GM12878 (cell line): ENCODE measurements at regions not wholly inside any gene's neighbourhood (a gene's known extent, or its start where the extent isn't known, plus 50 kb on each side); places are given as distances from the start of the nearest gene placed in this dataset.

ENCODE experiments used
- ATAC-seq: fragments of 200-7000 bp; cut with Tn5 transposase; 3 replicates; pipeline ENCODE4 v1.9.1; 2020; ENCODE audit warnings: mild to moderate bottlenecking, moderate library complexity
- BruUV-seq: library from RNA; stranded (reverse); fragments of 400-500 nt; replicated peaks from 2 replicates; lab custom pipeline; 2021; lab: Mats Ljungman, UMichigan
- CTCF ChIA-PET: fragments of 300-600 bp; sonication (Branson Sonifier 250); formaldehyde crosslinking; extraction: SDS; loops from one replicate; lab custom pipeline; 2021; ENCODE audit warnings: inconsistent platforms; lab: Yijun Ruan, JAX
- POLR2A ChIA-PET: fragments of 350-600 bp; formaldehyde crosslinking; extraction: SDS; loops from one replicate; lab custom pipeline; 2021; ENCODE audit warnings: inconsistent platforms; lab: Charles Lee
- RAD21 ChIA-PET: fragments of 300-600 bp; sonication (Branson Sonifier 250); formaldehyde crosslinking; loops from one replicate; lab custom pipeline; 2023; ENCODE audit warnings: antibody characterized with exemption; ENCODE audit not compliant: unreplicated experiment; lab: Charles Lee
- SMC1A ChIA-PET: fragments of 300-600 bp; sonication (Branson Sonifier 250); formaldehyde crosslinking; loops from one replicate; lab custom pipeline; 2023; ENCODE audit not compliant: unreplicated experiment, uncharacterized antibody; lab: Charles Lee
- DNase-seq: peaks from one replicate; pipeline ENCODE4 v3.0.0-alpha.2; 2011; ENCODE audit warnings: low read depth, low spot score
- FAIRE-seq: peaks from 3 replicates; lab custom pipeline; 2011; peaks lifted over from hg19 to GRCh38; lab: Jason Lieb, UNC
- H2AFZ ChIP-seq: 2 replicates; pipeline ENCODE4 v1.6.0; 2011; ENCODE audit warnings: low read depth, low read length, control low read depth; ENCODE audit not compliant: control insufficient read depth
- H3K27ac ChIP-seq: 2 replicates; pipeline ENCODE4 v1.5.1; 2011; ENCODE audit warnings: control low read depth; ENCODE audit not compliant: control insufficient read depth, insufficient read depth
- H3K27me3 ChIP-seq, 2 experiments: replicated peaks in 1 of 2; 2 replicates each; pipeline versions ENCODE4 v1.6.0 to v1.6.1; 2011; ENCODE audit warnings: low read length in 1 of 2; ENCODE audit not compliant: control insufficient read depth in 2 of 2, insufficient read depth in 2 of 2
- H3K36me3 ChIP-seq, 2 experiments: 2 replicates each; pipeline ENCODE4 v1.5.1; 2011; ENCODE audit warnings: low read length in 1 of 2; ENCODE audit not compliant: control insufficient read depth in 2 of 2, insufficient read depth in 2 of 2
- H3K4me1 ChIP-seq: 2 replicates; pipeline ENCODE4 v1.6.1; 2011; ENCODE audit warnings: mild to moderate bottlenecking, low read length, moderate library complexity, mixed read lengths; ENCODE audit not compliant: control insufficient read depth, insufficient read depth
- H3K4me2 ChIP-seq: 2 replicates; pipeline ENCODE4 v1.6.0; 2011; ENCODE audit warnings: control low read depth; ENCODE audit not compliant: control insufficient read depth, insufficient read depth
- H3K4me3 ChIP-seq: fragments of 200-600 bp; sonication (generic); 2 replicates; pipeline ENCODE4 v1.5.1; 2016
- H3K79me2 ChIP-seq: 2 replicates; pipeline ENCODE4 v1.6.0; 2011; ENCODE audit warnings: low read length; ENCODE audit not compliant: control insufficient read depth, insufficient read depth
- H3K9ac ChIP-seq: 2 replicates; pipeline ENCODE4 v1.8.0; 2011; ENCODE audit warnings: low read length, control low read depth, mixed read lengths; ENCODE audit not compliant: control insufficient read depth, insufficient read depth
- H3K9me3 ChIP-seq: replicated peaks from 3 replicates; pipeline ENCODE4 v1.5.1; 2011; ENCODE audit warnings: mild to moderate bottlenecking, low read length; ENCODE audit not compliant: control insufficient read depth, insufficient read depth
- H4K20me1 ChIP-seq: 2 replicates; pipeline ENCODE4 v1.6.0; 2011; ENCODE audit not compliant: control insufficient read depth, insufficient read depth
- HDAC6 ChIP-seq: fragments of 200-600 bp; sonication (generic); IDR thresholded peaks from one replicate; pipeline ENCODE4 v1.8.0; 2017; ENCODE audit warnings: antibody characterized with exemption; ENCODE audit not compliant: unreplicated experiment
- MEF2B ChIP-seq: fragments of 450-650 bp; IDR thresholded peaks from 2 replicates; pipeline ENCODE4 v1.6.1; 2018; ENCODE audit warnings: mild to moderate bottlenecking, moderate library complexity; ENCODE audit not compliant: partially characterized antibody, poor library complexity, severe bottlenecking
- MYC ChIP-seq: IDR thresholded peaks from 2 replicates; pipeline ENCODE4 v1.6.1; 2011; ENCODE audit warnings: mild to moderate bottlenecking, low read length, moderate library complexity, inconsistent platforms; ENCODE audit not compliant: insufficient read depth, insufficient replicate concordance, insufficient read length, severe bottlenecking
- PAX8 ChIP-seq: fragments of 450-650 bp; IDR thresholded peaks from 2 replicates; pipeline ENCODE4 v1.6.1; 2017; ENCODE audit warnings: mild to moderate bottlenecking, moderate library complexity
- RUNX3 ChIP-seq: IDR thresholded peaks from 2 replicates; pipeline ENCODE4 v1.6.1; 2012; ENCODE audit warnings: low read length, inconsistent platforms
- SMARCA5 ChIP-seq: fragments of 450-650 bp; IDR thresholded peaks from 2 replicates; pipeline ENCODE4 v1.6.1; 2017; ENCODE audit warnings: mild to moderate bottlenecking
- WGBS: methylation state at CpG from one replicate; pipeline ENCODE4 v1.1.6; 2016; ENCODE audit warnings: low lambda C conversion rate; ENCODE audit not compliant: insufficient replicate concordance, insufficient coverage; ENCODE audit errors: missing lambda C conversion rate; 5-methylcytosine and 5-hydroxymethylcytosine counted together
- in situ Hi-C: fragments of 300-500 bp; cut with MboI; formaldehyde crosslinking; loops from 9 replicates; pipeline ENCODE4 v1.14.3; 2018; ENCODE audit warnings: mixed read lengths
- intact Hi-C: fragments of 100-400 bp; cut with micrococcal nuclease; formaldehyde crosslinking; loops from one replicate; pipeline ENCODE4 v1.14.2; 2022; ENCODE audit not compliant: unreplicated experiment
- TF ChIP-seq, protein P1 (sequence below): IDR thresholded peaks from 2 replicates; pipeline ENCODE4 v1.6.1; 2011; ENCODE audit warnings: low read depth, mild to moderate bottlenecking, low read length, moderate library complexity, borderline replicate concordance; ENCODE audit errors: extremely low read depth
- TF ChIP-seq, protein P2 (sequence below): fragments of 450-650 bp; IDR thresholded peaks from 2 replicates; pipeline ENCODE4 v1.6.1; 2017; ENCODE audit warnings: mild to moderate bottlenecking, moderate library complexity

DNA sequence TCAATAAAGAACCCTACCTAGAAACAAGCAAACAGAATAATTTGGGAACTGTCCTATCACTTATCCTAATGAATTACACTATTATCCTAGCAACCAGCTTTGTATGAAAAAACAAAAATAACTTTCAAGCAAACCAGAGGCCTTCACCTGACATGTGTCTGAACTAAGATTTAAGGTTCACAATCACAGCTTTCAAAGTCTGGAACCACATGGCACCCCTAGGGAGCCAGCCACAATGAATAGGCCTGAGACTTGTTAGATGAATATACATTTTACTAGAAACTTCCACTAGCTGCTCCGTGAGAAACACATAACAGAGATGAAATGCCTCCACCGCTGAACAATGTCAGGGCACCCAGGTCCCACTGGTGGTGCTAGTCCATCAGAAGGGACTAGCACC, 65.8 kb upstream of the CYP2D6 start:
- intact Hi-C loops: no loop called here
- POLR2A ChIA-PET: interaction anchor here (0.6 to 2.1 kb wide), 5 partner anchors 8 to 246 kb away, joined by 3 to 8 read pairs (median 3); no protein-coding TSS in a partner anchor

More for the DNA sequence above, 65.8 kb upstream of the CYP2D6 start:
- WGBS: 74% methylated on average over 2 of the region's 2 CpGs
- H2AFZ ChIP-seq: no peak overlapping the region
- H3K4me3 ChIP-seq: no peak overlapping the region
- FAIRE-seq (no peak), ATAC-seq (no peak), DNase-seq (no peak)
- RAD21 ChIA-PET: interaction anchor here (0.6 to 1.9 kb wide), 3 partner anchors 17 to 57 kb away, joined by 3 to 4 read pairs (median 3); no protein-coding TSS in a partner anchor
- no peaks in the 10 kb centered on the region for H3K9me3 ChIP-seq
- no peaks in the 10 kb centered on the region for H3K27me3 ChIP-seq
- TF ChIP-seq, protein P1, sequence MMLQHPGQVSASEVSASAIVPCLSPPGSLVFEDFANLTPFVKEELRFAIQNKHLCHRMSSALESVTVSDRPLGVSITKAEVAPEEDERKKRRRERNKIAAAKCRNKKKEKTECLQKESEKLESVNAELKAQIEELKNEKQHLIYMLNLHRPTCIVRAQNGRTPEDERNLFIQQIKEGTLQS: no peak
- TF ChIP-seq MEF2B (peak; percentile 43), PAX8 (no peak), MYC (no peak), RUNX3 (no peak), SMARCA5 (no peak), HDAC6 (no peak)
- TF ChIP-seq, protein P2, sequence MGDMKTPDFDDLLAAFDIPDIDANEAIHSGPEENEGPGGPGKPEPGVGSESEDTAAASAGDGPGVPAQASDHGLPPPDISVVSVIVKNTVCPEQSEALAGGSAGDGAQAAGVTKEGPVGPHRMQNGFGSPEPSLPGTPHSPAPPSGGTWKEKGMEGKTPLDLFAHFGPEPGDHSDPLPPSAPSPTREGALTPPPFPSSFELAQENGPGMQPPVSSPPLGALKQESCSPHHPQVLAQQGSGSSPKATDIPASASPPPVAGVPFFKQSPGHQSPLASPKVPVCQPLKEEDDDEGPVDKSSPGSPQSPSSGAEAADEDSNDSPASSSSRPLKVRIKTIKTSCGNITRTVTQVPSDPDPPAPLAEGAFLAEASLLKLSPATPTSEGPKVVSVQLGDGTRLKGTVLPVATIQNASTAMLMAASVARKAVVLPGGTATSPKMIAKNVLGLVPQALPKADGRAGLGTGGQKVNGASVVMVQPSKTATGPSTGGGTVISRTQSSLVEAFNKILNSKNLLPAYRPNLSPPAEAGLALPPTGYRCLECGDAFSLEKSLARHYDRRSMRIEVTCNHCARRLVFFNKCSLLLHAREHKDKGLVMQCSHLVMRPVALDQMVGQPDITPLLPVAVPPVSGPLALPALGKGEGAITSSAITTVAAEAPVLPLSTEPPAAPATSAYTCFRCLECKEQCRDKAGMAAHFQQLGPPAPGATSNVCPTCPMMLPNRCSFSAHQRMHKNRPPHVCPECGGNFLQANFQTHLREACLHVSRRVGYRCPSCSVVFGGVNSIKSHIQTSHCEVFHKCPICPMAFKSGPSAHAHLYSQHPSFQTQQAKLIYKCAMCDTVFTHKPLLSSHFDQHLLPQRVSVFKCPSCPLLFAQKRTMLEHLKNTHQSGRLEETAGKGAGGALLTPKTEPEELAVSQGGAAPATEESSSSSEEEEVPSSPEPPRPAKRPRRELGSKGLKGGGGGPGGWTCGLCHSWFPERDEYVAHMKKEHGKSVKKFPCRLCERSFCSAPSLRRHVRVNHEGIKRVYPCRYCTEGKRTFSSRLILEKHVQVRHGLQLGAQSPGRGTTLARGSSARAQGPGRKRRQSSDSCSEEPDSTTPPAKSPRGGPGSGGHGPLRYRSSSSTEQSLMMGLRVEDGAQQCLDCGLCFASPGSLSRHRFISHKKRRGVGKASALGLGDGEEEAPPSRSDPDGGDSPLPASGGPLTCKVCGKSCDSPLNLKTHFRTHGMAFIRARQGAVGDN: peak; percentile 54; the same call in 1 of the 2 replicates
- H4K20me1 ChIP-seq: no peaks in the 10 kb centered on the region
- peaks cover 3% of the 10 kb centered on the region; the same call in 1 of the 2 replicates for H3K4me1 ChIP-seq
- SMC1A ChIA-PET: interaction anchor here (0.6 to 4.7 kb wide), 5 partner anchors 9 to 39 kb away, joined by 3 to 34 read pairs (median 5); no protein-coding TSS in a partner anchor
- in situ Hi-C loops: no loop called here
- peaks cover 50% of the 10 kb centered on the region for H3K79me2 ChIP-seq
- H3K36me3 ChIP-seq: peaks cover 0 to 4% of the 10 kb centered on the region in 2 experiments; a peak in 2 of 4 replicates
- no peak overlapping the region for H3K27ac ChIP-seq
- H3K9ac ChIP-seq: no peak overlapping the region
- H3K4me2 ChIP-seq: no peak overlapping the region
- CTCF ChIA-PET: interaction anchor here (1.1 to 1.5 kb wide), 4 partner anchors 7 to 27 kb away, joined by 3 to 5 read pairs (median 4); no protein-coding TSS in a partner anchor
- BruUV-seq: no TSS peak
